ENCODE measurements at regions not wholly inside any gene's neighbourhood (a gene's known extent, or its start where the extent isn't known, plus 50 kb on each side); places are given as distances from the start of the nearest gene placed in this dataset.

GRCh38 chr14:50056435-50056834, 59.9 kb downstream of the VCPKMT start:
- no peak for TF ChIP-seq TSHZ2 (CRISPR knock-in tag; IDR thresholded peaks at IDR 0.05)
- TF ChIP-seq GLIS3 (CRISPR knock-in tag; IDR thresholded peaks at IDR 0.05), result no peak
- no peak for TF ChIP-seq PATZ1 (CRISPR knock-in tag; IDR thresholded peaks at IDR 0.05; ENCODE audit: borderline replicate concordance)
- no peak for TF ChIP-seq ARNTL (CRISPR knock-in tag; IDR thresholded peaks at IDR 0.05; ENCODE audit: borderline replicate concordance, low read depth)
- no peak for TF ChIP-seq POU6F1 (CRISPR knock-in tag; IDR thresholded peaks at IDR 0.05; ENCODE audit: borderline replicate concordance, low read depth)
- no peak for TF ChIP-seq CSDC2 (CRISPR knock-in tag; IDR thresholded peaks at IDR 0.05)
- no peak for TF ChIP-seq BACH2 (CRISPR knock-in tag; IDR thresholded peaks at IDR 0.05; ENCODE audit: borderline replicate concordance)
- no peak for TF ChIP-seq ZFP30 (CRISPR knock-in tag; IDR thresholded peaks at IDR 0.05)
- TF ChIP-seq ZNF565 (CRISPR knock-in tag; conservative IDR thresholded peaks at IDR 0.05; ENCODE audit: low read depth), result no peak
- no peak for TF ChIP-seq ZC3H10 (CRISPR knock-in tag; IDR thresholded peaks at IDR 0.05)
- no peak for TF ChIP-seq TCF4 (CRISPR knock-in tag; IDR thresholded peaks at IDR 0.05; ENCODE audit: borderline replicate concordance)
- no peak for TF ChIP-seq SNAI2 (CRISPR knock-in tag; IDR thresholded peaks at IDR 0.05)
- TF ChIP-seq RARB (CRISPR knock-in tag; IDR thresholded peaks at IDR 0.05), result no peak
- TF ChIP-seq CREB5 (CRISPR knock-in tag; IDR thresholded peaks at IDR 0.05; ENCODE audit: low read depth), result no peak
- TF ChIP-seq PPARA (CRISPR knock-in tag; IDR thresholded peaks at IDR 0.05; ENCODE audit: borderline replicate concordance), result no peak
- TF ChIP-seq ISL1 (CRISPR knock-in tag; IDR thresholded peaks at IDR 0.05), result no peak
- TF ChIP-seq OSR1 (CRISPR knock-in tag; IDR thresholded peaks at IDR 0.05), result no peak
- no peak for TF ChIP-seq ESRRG (CRISPR knock-in tag; IDR thresholded peaks at IDR 0.05)
- no peak for TF ChIP-seq ZNF8 (CRISPR knock-in tag; IDR thresholded peaks at IDR 0.05)
- ATAC-seq, result no peak

GRCh38 chr14:50057331-50057730, 59.0 kb downstream of the VCPKMT start:
- no peak for TF ChIP-seq GLIS3 (CRISPR knock-in tag; IDR thresholded peaks at IDR 0.05)
- TF ChIP-seq ZNF70 (CRISPR knock-in tag; IDR thresholded peaks at IDR 0.05), result no peak
- no peak for TF ChIP-seq ZFP30 (CRISPR knock-in tag; IDR thresholded peaks at IDR 0.05)
- TF ChIP-seq SNAI2 (CRISPR knock-in tag; IDR thresholded peaks at IDR 0.05), result no peak
- no peak for TF ChIP-seq ZFP3 (CRISPR knock-in tag; IDR thresholded peaks at IDR 0.05)
- TF ChIP-seq RARB (CRISPR knock-in tag; IDR thresholded peaks at IDR 0.05), result no peak
- no peak for TF ChIP-seq PATZ1 (CRISPR knock-in tag; IDR thresholded peaks at IDR 0.05; ENCODE audit: borderline replicate concordance)
- TF ChIP-seq ZC3H10 (CRISPR knock-in tag; IDR thresholded peaks at IDR 0.05), result no peak
- no peak for TF ChIP-seq ESRRG (CRISPR knock-in tag; IDR thresholded peaks at IDR 0.05)
- no peak for ATAC-seq

GRCh38 chr14:50058113-50058512, 58.3 kb downstream of the VCPKMT start:
- ATAC-seq, result no peak
- no peak for TF ChIP-seq OSR1 (CRISPR knock-in tag; IDR thresholded peaks at IDR 0.05)
- TF ChIP-seq TOX (CRISPR knock-in tag; IDR thresholded peaks at IDR 0.05; ENCODE audit: borderline replicate concordance), result no peak
- no peak for TF ChIP-seq CREB5 (CRISPR knock-in tag; IDR thresholded peaks at IDR 0.05; ENCODE audit: low read depth)
- no peak for TF ChIP-seq BACH2 (CRISPR knock-in tag; IDR thresholded peaks at IDR 0.05; ENCODE audit: borderline replicate concordance)
- no peak for TF ChIP-seq ESRRG (CRISPR knock-in tag; IDR thresholded peaks at IDR 0.05)
- TF ChIP-seq ZFP3 (CRISPR knock-in tag; IDR thresholded peaks at IDR 0.05), result no peak
- TF ChIP-seq ZNF70 (CRISPR knock-in tag; IDR thresholded peaks at IDR 0.05), result no peak
- no peak for TF ChIP-seq TCF4 (CRISPR knock-in tag; IDR thresholded peaks at IDR 0.05; ENCODE audit: borderline replicate concordance)
- no peak for TF ChIP-seq ZNF8 (CRISPR knock-in tag; IDR thresholded peaks at IDR 0.05)
- no peak for TF ChIP-seq CSRNP3 (CRISPR knock-in tag; IDR thresholded peaks at IDR 0.05)
- TF ChIP-seq PATZ1 (CRISPR knock-in tag; IDR thresholded peaks at IDR 0.05; ENCODE audit: borderline replicate concordance), result no peak
- TF ChIP-seq SNAI2 (CRISPR knock-in tag; IDR thresholded peaks at IDR 0.05), result no peak
- TF ChIP-seq ZC3H10 (CRISPR knock-in tag; IDR thresholded peaks at IDR 0.05), result no peak
